ENCODE measurements at regions not wholly inside any gene's neighbourhood (a gene's known extent, or its start where the extent isn't known, plus 50 kb on each side); places are given as distances from the start of the nearest gene placed in this dataset.

DNA sequence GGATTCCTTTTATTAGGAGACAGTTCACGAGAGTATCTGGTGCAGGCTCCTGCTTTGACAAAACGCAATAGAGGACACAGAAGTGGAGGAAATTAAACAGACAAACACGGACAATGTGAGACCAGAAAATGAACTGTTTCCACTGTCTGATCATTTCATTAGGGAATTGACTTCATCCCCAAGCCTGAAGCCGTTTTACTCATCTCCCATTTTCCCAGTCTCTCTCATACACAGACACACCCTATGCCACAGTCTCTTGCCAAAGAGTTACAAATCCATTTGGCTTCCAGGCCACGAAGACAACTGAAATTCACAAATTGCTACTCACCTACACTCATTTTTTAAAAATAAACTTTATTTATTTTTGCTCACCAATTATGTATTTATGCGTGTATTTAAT lies 1087.8 kb upstream of the TMEM132C start:
- DNase-seq (ENCODE audit: extremely low spot score): no peak
- WGBS: 66% methylated on average over 6 of the region's 6 CpGs
- TF ChIP-seq EP300 (IDR thresholded peaks at IDR 0.05) (no peak), POLR2AphosphoS5 (IDR thresholded peaks at IDR 0.05) (no peak), POLR2A (IDR thresholded peaks at IDR 0.05; ENCODE audit: low read depth) (no peak)
- TF ChIP-seq, protein P1, sequence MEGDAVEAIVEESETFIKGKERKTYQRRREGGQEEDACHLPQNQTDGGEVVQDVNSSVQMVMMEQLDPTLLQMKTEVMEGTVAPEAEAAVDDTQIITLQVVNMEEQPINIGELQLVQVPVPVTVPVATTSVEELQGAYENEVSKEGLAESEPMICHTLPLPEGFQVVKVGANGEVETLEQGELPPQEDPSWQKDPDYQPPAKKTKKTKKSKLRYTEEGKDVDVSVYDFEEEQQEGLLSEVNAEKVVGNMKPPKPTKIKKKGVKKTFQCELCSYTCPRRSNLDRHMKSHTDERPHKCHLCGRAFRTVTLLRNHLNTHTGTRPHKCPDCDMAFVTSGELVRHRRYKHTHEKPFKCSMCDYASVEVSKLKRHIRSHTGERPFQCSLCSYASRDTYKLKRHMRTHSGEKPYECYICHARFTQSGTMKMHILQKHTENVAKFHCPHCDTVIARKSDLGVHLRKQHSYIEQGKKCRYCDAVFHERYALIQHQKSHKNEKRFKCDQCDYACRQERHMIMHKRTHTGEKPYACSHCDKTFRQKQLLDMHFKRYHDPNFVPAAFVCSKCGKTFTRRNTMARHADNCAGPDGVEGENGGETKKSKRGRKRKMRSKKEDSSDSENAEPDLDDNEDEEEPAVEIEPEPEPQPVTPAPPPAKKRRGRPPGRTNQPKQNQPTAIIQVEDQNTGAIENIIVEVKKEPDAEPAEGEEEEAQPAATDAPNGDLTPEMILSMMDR (IDR thresholded peaks at IDR 0.05): no peak
- Histone ChIP-seq H3K27me3 (peaks cover 0 to 3% (median 0%) of the 10 kb centered on the region in 4 donors), H3K27ac (replicated peaks in 1 of 4) (peak overlapping the region in 1 of 4 donors; percentile 40), H3K36me3 (no peaks in the 10 kb centered on the region), H3K4me3 (no peak overlapping the region), H3K4me1 (no peaks in the 10 kb centered on the region), H3K9me3 (peaks cover 0 to 22% (median 19%) of the 10 kb centered on the region in 4 donors)
- intact Hi-C loops (cut with DNase I): no loop called here

DNA sequence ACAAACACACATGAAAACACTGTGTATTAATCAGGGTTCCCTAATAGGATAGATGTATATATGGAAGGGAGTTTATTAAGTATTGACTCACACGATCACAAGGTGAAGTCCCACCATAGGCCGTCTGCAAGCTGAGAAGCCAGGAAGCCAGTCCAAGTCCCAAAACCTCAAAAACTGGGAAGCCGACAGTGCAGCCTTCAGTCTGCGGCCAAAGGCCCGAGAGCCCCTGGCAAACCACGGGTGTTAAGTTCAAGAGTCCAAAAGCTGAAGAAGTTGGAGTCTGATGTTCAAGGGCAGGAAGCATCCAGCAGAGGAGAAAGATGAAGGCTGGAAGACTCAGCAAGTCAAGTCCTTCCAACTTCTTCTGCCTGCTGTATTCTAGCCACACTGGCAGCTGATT lies 1085.0 kb upstream of the TMEM132C start:
- Histone ChIP-seq H3K27ac (replicated peaks in 1 of 4) (no peak overlapping the region), H3K9me3 (peaks cover 0 to 13% (median 9%) of the 10 kb centered on the region in 4 donors), H3K27me3 (peaks cover 0 to 3% (median 0%) of the 10 kb centered on the region in 4 donors), H3K4me1 (no peaks in the 10 kb centered on the region), H3K4me3 (no peak overlapping the region), H3K36me3 (no peaks in the 10 kb centered on the region)
- intact Hi-C loops (cut with DNase I): no loop called here
- 92% methylated on average over 6 of the region's 6 CpGs for WGBS
- DNase-seq (ENCODE audit: extremely low spot score): peak; percentile 66
- TF ChIP-seq EP300 (IDR thresholded peaks at IDR 0.05) (no peak), POLR2AphosphoS5 (IDR thresholded peaks at IDR 0.05) (no peak), POLR2A (IDR thresholded peaks at IDR 0.05; ENCODE audit: low read depth) (no peak)
- TF ChIP-seq, protein P1 (IDR thresholded peaks at IDR 0.05): no peak

DNA sequence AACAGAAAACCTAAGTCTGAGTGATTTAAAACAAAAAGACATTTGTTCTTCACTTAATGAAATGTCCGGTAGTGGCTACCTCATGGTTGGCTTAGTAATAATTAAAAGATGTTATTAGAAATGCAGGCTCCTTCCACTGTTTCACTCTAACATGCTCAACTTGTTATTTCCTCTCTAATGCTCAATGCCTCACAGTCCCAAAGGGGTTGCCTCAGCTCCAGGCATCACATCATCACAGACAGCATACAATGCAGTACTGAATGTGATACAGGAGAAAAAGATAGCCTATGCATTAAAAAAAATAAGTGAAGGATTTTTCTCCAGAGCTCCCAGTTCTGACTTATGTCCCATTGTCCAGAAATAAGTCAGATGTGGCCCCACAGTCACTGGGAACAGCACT lies 1077.0 kb upstream of the TMEM132C start:
- peaks cover 0 to 7% (median 0%) of the 10 kb centered on the region in 4 donors for H3K27me3 ChIP-seq
- no peak overlapping the region for H3K4me3 ChIP-seq
- no peak for TF ChIP-seq POLR2A (IDR thresholded peaks at IDR 0.05; ENCODE audit: low read depth)
- TF ChIP-seq POLR2AphosphoS5 (IDR thresholded peaks at IDR 0.05): no peak
- TF ChIP-seq, protein P1 (IDR thresholded peaks at IDR 0.05): no peak
- TF ChIP-seq EP300 (IDR thresholded peaks at IDR 0.05): no peak
- no peak for DNase-seq (ENCODE audit: extremely low spot score)
- H3K9me3 ChIP-seq: peaks cover 0 to 5% (median 0%) of the 10 kb centered on the region in 4 donors
- no peaks in the 10 kb centered on the region for H3K4me1 ChIP-seq
- no peak overlapping the region for H3K27ac ChIP-seq (replicated peaks in 1 of 4)
- WGBS: 95% methylated on average over 1 of the region's 1 CpG
- H3K36me3 ChIP-seq: no peaks in the 10 kb centered on the region
- intact Hi-C loops (cut with DNase I): no loop called here

DNA sequence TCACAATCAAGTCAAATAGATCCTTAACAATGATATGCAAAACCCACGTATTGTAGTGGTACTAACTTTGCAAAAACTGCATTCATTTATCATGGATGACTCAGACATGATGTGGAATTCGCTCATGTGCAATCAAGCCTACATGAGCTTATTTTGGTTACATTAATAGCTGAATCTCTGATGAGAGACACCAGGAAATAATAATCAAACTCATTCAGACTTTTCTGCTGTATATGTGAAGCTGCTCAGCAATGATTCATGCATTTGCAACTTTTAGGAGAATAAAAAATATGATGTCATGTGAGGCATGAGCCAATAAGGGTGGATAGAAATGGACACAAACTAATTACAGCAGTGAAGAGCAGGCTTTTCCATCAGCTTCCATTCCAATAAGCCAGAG lies 1075.8 kb upstream of the TMEM132C start:
- 75% methylated on average over 2 of the region's 2 CpGs for WGBS

More for the DNA sequence above, 1075.8 kb upstream of the TMEM132C start:
- Histone ChIP-seq H3K36me3 (no peaks in the 10 kb centered on the region), H3K4me3 (no peak overlapping the region), H3K27me3 (peaks cover 0 to 7% (median 0%) of the 10 kb centered on the region in 4 donors), H3K4me1 (no peaks in the 10 kb centered on the region), H3K27ac (replicated peaks in 1 of 4) (no peak overlapping the region), H3K9me3 (peaks cover 0 to 5% (median 0%) of the 10 kb centered on the region in 4 donors)
- intact Hi-C loops (cut with DNase I): no loop called here
- DNase-seq (ENCODE audit: extremely low spot score): no peak
- TF ChIP-seq POLR2AphosphoS5 (IDR thresholded peaks at IDR 0.05) (no peak), EP300 (IDR thresholded peaks at IDR 0.05) (no peak), POLR2A (IDR thresholded peaks at IDR 0.05; ENCODE audit: low read depth) (no peak)
- TF ChIP-seq, protein P1 (IDR thresholded peaks at IDR 0.05): no peak
